ENCODE measurements at regions not wholly inside any gene's neighbourhood (a gene's known extent, or its start where the extent isn't known, plus 50 kb on each side); places are given as distances from the start of the nearest gene placed in this dataset.

- no peak overlapping the region for H3K27ac ChIP-seq
- no peak for TF ChIP-seq CTCF (IDR thresholded peaks at IDR 0.05)
- TF ChIP-seq ZFX (IDR thresholded peaks at IDR 0.05; ENCODE audit: borderline replicate concordance), result no peak
Observed at GRCh38 chr5:160940725-160941124, 88.7 kb upstream of the ATP10B start.

- no peak overlapping the region for H3K27ac ChIP-seq
- no peak for TF ChIP-seq ZFX (IDR thresholded peaks at IDR 0.05; ENCODE audit: borderline replicate concordance)
- no peak for TF ChIP-seq CTCF (IDR thresholded peaks at IDR 0.05)
Observed at GRCh38 chr5:160938532-160938931, 86.5 kb upstream of the ATP10B start.

GRCh38 chr5:160937570-160937969 is 85.6 kb upstream of the ATP10B start:
- H3K27ac ChIP-seq, result no peak overlapping the region
- TF ChIP-seq CTCF (IDR thresholded peaks at IDR 0.05) (no peak), ZFX (IDR thresholded peaks at IDR 0.05; ENCODE audit: borderline replicate concordance) (no peak)

- no peak overlapping the region for H3K27ac ChIP-seq
- TF ChIP-seq CTCF (IDR thresholded peaks at IDR 0.05), result no peak
- no peak for TF ChIP-seq ZFX (IDR thresholded peaks at IDR 0.05; ENCODE audit: borderline replicate concordance)
Observed at GRCh38 chr5:160935776-160936175, 83.8 kb upstream of the ATP10B start.

- TF ChIP-seq CTCF (IDR thresholded peaks at IDR 0.05), result no peak
- no peak for TF ChIP-seq ZFX (IDR thresholded peaks at IDR 0.05; ENCODE audit: borderline replicate concordance)
- H3K27ac ChIP-seq, result no peak overlapping the region
Observed at GRCh38 chr5:160931283-160931682, 79.3 kb upstream of the ATP10B start.

GRCh38 chr5:160930406-160930805 is 78.4 kb upstream of the ATP10B start:
- TF ChIP-seq CTCF (IDR thresholded peaks at IDR 0.05) (no peak), ZFX (IDR thresholded peaks at IDR 0.05; ENCODE audit: borderline replicate concordance) (no peak)
- no peak overlapping the region for H3K27ac ChIP-seq

GRCh38 chr5:160929906-160930305 is 77.9 kb upstream of the ATP10B start:
- no peak overlapping the region for H3K27ac ChIP-seq
- TF ChIP-seq CTCF (IDR thresholded peaks at IDR 0.05) (no peak), ZFX (IDR thresholded peaks at IDR 0.05; ENCODE audit: borderline replicate concordance) (no peak)

Measured in 22Rv1 (cell line).